ENCODE measurements at regions not wholly inside any gene's neighbourhood (a gene's known extent, or its start where the extent isn't known, plus 50 kb on each side); places are given as distances from the start of the nearest gene placed in this dataset.

GRCh38 chr7:80324032-80324431 lies 187.8 kb downstream of the GNAT3 start:
- H3K4me3 ChIP-seq (ENCODE audit: low read depth, poor library complexity, severe bottlenecking), result no peak overlapping the region
- 41 to 51% methylated on average over 3 of the region's 3 CpGs for WGBS, 2 donors
- DNase-seq (ENCODE audit: low spot score in 2 of 2), result no peak
- intact Hi-C loops (cut with DNase I; ENCODE audit: low total_unique reads), result no loop called here
- TF ChIP-seq CTCF (IDR thresholded peaks at IDR 0.05) (no peak), POLR2A (IDR thresholded peaks at IDR 0.05) (no peak)

DNA sequence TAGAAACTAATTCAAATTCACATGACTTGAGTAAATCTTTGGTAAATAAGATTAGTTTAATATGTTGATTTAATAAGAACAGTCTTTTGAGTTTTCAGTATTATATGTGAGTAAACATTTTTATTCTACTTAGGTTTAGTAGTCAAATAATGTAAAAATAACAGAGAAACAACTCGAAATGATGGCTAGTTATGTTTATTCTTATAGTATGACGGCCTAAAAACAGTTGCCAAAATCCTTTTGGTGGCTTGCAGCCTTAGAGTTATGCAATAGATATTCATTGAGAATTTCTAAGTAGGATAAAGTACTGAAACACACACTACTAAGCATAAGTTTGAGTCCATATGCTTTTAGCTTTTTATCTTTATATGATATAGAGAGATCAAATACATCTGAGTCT lies 184.8 kb downstream of the GNAI1 start:
- WGBS, 2 donors, result 57 to 66% methylated on average over 2 of the region's 2 CpGs

GRCh38 chr7:80318081-80318480 lies 183.4 kb downstream of the GNAI1 start:
- 87 to 88% methylated on average over 3 of the region's 3 CpGs for WGBS, 2 donors
- H3K4me3 ChIP-seq (ENCODE audit: low read depth, poor library complexity, severe bottlenecking), result no peak overlapping the region
- intact Hi-C loops (cut with DNase I; ENCODE audit: low total_unique reads), result no loop called here
- no peak for TF ChIP-seq CTCF (IDR thresholded peaks at IDR 0.05)
- no peak for TF ChIP-seq POLR2A (IDR thresholded peaks at IDR 0.05)
- no peak for DNase-seq (ENCODE audit: low spot score in 2 of 2)

More for the DNA sequence above, 184.8 kb downstream of the GNAI1 start:
- no peak overlapping the region for H3K4me3 ChIP-seq (ENCODE audit: low read depth, poor library complexity, severe bottlenecking)
- TF ChIP-seq POLR2A (IDR thresholded peaks at IDR 0.05), result no peak
- TF ChIP-seq CTCF (IDR thresholded peaks at IDR 0.05), result no peak
- intact Hi-C loops (cut with DNase I; ENCODE audit: low total_unique reads), result no loop called here
- no peak for DNase-seq (ENCODE audit: low spot score in 2 of 2)

DNA sequence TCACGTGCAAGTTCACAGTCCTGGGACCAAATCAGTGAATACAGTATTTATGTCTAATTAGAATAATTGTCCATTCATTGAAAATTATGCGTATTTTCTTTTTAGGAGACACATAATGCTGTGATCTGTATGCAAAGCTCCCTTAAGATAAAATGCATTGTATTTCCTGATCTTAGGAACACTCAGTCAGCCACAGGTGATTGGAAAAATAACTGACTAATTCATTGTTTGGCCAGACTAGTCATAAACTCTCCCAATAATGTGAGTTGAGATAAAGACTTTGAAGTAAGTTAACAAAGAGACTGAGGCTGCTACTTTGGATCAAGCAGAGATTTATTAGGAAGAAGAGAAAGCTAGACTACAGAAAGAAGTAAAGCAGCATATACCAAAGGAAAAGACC lies 182.2 kb downstream of the GNAI1 start:
- no peak overlapping the region for H3K4me3 ChIP-seq (ENCODE audit: low read depth, poor library complexity, severe bottlenecking)
- intact Hi-C loops (cut with DNase I; ENCODE audit: low total_unique reads), result no loop called here
- WGBS, 2 donors, result 94 to 96% methylated on average over 2 of the region's 2 CpGs
- no peak for DNase-seq (ENCODE audit: low spot score in 2 of 2)
- TF ChIP-seq POLR2A (IDR thresholded peaks at IDR 0.05) (no peak), CTCF (IDR thresholded peaks at IDR 0.05) (no peak)

DNA sequence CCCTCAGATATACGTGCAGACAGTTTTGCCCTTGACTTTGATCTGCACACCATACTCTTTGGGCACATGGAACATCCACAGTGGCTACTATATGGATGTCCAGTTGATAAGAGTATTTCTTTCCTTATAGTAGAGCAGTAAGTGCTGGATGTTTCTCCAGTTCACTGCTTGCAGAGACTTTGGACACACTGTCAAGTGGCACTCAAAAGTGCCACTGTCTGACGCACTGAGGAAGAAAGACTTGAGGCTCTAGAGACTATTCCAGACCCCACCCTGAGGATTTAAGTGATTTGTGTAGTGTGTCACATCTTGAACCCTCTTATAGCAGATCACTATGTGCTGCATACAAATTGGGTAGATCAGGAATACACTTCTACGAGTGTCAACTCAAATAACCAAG lies 179.1 kb downstream of the GNAI1 start:
- H3K4me3 ChIP-seq (ENCODE audit: low read depth, poor library complexity, severe bottlenecking), result no peak overlapping the region
- DNase-seq (ENCODE audit: low spot score in 2 of 2), result no peak
- intact Hi-C loops (cut with DNase I; ENCODE audit: low total_unique reads), result no loop called here
- TF ChIP-seq POLR2A (IDR thresholded peaks at IDR 0.05) (no peak), CTCF (IDR thresholded peaks at IDR 0.05) (no peak)
- WGBS, 2 donors, result 94 to 97% methylated on average over 3 of the region's 3 CpGs

- TF ChIP-seq CTCF (IDR thresholded peaks at IDR 0.05) (no peak), POLR2A (IDR thresholded peaks at IDR 0.05) (no peak)
- intact Hi-C loops (cut with DNase I; ENCODE audit: low total_unique reads), result no loop called here
- no peak for DNase-seq (ENCODE audit: low spot score in 2 of 2)
- no peak overlapping the region for H3K4me3 ChIP-seq (ENCODE audit: low read depth, poor library complexity, severe bottlenecking)
- WGBS, 2 donors, result 91 to 94% methylated on average over 6 of the region's 6 CpGs
These were observed 178.5 kb downstream of the GNAI1 start for GRCh38 chr7:80313067-80313626.
